Activated CD4-positive, CD25-positive, alpha-beta regulatory T cell treated with anti-CD3 and anti-CD28 coated beads, Interleukin-2, amount 50 U/mL, for 72 hours (primary cell): ENCODE measurements at regions not wholly inside any gene's neighbourhood (a gene's known extent, or its start where the extent isn't known, plus 50 kb on each side); places are given as distances from the start of the nearest gene placed in this dataset.

ENCODE experiments used
- DNase-seq: peaks from one replicate; pipeline ENCODE4 v3.0.0; 2021

DNA sequence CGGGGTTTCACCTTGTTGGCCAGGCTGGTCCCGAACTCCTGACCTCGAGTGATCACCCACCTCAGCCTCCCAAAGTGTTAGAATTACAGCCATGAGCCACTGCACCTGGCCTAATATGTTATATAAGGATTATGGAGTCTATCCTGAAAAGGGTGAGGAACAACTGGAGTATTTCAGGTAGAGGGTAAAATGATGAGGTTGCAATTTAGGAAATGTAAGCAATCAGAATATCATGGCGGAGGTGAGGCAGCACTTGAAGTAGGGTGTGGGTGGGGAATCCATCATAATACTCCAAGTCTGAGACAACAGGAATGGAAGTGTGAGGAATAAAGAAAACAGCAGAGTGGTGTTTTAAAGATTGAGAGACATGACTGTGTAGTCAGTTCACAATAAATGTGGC lies 582.2 kb downstream of the FGF9 start:
- DNase-seq = no peak

DNA sequence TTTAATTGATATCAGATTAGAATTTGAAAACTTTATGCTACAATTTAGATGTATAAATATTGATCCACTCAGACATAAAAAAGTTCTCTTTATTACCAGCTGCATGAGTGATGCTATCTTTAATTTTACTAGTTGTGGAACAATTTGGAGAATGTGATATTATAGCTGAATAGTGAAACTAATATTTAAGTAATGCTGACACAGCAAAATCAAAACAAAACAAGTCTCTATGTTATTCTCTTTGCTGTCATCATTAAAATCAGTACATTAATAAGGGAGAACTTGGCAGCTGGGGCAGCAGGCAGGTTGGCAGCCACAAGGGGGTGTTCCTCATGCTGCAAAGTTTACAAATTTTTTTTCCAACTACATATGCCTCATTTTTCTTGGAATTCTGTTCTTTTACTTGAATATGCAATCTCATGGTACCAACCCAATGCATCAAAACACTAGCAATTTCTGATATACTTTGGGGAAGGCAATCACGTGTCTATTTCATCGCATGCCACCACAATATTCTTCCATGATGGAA lies 585.3 kb downstream of the FGF9 start:
- DNase-seq = no peak

DNA sequence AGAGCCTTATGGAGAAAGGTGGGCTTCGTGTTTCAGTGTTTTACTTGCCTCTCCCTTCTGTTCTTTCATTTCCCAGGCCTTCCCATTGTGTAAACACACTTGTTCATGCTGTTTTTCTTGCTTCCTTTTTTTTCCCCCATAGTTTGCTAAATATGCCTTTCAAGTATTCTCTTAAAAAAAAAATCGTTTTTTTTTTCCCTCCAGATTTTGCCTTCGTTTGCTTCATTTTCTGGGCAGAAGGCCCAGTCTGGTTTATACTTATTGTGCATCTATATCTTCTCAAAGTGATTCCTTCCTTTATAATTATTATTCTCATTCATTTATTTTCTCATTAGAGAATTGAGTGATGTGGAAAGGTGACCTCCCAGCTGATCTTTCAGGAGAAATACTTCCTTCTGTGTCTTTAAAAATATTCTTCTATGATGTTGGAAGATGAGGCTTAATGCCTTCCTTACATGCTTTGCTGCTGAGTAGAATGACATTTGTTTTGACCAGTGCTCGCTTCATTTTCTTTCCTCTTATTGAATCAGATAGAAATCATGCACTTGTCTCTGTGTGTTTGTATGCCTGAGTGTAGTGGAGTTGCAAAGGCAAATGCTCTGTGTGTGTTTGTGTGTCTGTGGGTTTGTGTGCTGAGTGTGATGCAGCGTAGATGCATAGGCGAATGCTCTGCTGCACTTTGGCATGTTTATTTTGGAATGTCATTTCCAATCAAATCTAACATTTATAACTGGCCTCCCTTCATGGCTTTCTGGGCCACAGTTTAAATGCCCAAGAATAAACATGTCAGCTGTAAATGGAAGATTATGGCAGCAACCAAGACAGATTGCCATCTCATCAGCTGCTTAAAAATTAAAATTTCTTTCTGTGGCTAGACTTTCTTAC lies 591.4 kb downstream of the FGF9 start:
- DNase-seq = no peak

DNA sequence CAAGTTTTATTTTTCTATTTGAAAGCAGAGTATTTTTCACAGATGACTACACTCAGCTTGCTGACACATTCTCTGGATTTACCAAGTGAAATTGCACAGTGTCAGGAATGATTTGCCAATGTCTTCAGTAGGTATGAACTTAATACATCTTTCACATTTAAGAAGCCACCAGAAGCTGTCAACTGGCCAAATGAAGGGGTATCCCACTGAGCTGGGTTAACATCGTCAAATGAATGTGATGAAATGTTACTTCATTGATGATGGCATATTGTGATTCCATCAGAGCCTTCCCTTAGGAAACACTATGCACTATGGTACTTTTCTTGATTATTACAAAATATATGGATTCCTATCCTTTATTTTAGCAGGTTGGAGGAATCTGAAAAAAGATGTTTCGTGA lies 592.3 kb downstream of the FGF9 start:
- no peak for DNase-seq

DNA sequence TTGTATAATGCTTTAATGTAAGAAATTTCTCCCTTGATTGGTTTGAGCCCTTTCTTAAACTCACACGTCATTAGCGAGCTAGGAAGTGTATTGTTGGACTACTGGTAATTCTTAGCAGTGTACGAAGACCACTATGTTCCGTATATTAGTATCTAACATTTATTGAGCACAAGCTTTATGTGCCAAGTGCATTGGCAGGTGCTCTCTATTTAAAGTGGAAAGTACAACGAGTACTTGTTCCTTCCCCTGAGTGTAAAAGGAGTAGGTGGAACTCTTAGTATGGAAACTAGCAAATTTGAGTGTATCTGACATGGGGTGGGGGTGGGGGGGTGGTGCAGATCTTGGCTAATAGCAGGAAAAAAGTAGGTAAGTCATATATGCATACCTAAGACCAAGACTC lies 594.7 kb downstream of the FGF9 start:
- no peak for DNase-seq

DNA sequence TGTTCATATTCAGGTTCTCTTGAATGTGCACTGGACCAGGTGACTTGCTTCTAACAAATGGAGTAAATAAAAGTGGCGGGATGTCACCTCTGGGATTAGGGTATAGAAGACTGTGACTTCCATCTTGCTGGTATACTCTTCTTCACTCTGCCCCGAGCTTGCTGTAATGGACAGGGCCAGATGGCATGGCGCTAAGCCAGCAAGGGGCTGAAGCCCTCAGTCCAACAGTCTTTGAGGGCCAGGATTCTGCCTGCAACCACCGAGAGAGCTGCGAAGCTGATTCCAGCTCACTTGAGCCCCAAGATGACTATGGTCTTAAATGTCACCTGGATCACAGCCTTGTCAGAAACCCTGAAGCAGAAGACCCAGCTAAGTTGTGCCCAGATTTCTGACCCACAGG lies 600.0 kb downstream of the FGF9 start:
- no peak for DNase-seq

DNA sequence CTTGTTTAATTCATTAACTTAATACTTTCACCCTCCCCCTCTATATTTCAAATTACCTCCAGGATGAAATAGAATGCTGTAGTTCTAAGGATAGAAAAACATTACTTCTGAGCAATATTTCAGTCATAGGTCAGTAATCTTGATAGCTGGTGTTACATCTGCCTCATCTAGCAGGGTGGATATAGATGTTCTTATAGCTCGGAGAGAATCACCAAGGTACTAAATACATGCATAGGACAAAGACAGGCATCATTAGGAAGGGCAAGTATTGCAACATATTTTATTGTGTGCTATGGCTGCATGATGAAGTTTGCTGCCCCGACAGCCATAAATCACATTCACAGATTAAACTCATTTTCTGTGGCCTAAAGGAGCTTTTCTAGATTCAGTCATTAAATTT lies 601.0 kb downstream of the FGF9 start:
- no peak for DNase-seq

DNA sequence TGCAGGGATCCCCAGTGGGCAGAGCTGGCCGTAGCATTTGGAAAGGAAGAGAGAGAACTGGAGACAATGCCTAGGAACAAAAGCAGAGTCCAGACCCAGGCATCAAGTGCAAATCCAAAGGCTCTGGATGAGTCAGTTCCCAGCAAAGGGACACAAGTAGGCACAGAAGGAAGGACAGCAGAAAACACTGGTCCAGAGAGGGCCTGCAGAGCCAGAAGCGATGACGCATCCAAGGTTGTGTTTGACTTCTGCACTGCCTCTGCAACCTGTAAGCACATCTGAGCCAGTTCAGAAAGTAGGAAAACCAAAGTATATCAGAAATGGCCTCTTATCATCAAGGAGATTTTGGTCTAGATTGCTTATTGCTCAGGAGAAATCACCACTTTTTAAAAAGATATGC lies 604.5 kb downstream of the FGF9 start:
- DNase-seq = no peak

DNA sequence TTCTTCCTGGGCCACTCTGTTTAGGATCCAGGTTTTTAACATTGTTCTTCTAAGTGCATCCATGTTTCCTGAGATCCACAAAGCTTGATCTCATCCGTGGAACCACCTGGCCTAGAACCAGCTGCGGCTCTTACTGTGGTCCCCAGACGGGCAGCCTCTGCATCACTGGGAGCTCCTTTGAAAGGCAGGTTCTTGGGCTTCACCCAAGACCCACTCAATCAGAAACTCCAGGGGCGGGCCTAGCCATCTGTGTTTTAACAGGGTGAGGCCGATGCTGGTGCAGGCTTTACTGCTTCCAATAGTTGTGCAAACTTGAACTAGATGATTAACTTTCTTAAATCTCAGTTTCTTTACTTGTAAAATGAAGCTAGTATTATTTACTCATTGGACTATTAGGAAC lies 605.7 kb downstream of the FGF9 start:
- DNase-seq = no peak

DNA sequence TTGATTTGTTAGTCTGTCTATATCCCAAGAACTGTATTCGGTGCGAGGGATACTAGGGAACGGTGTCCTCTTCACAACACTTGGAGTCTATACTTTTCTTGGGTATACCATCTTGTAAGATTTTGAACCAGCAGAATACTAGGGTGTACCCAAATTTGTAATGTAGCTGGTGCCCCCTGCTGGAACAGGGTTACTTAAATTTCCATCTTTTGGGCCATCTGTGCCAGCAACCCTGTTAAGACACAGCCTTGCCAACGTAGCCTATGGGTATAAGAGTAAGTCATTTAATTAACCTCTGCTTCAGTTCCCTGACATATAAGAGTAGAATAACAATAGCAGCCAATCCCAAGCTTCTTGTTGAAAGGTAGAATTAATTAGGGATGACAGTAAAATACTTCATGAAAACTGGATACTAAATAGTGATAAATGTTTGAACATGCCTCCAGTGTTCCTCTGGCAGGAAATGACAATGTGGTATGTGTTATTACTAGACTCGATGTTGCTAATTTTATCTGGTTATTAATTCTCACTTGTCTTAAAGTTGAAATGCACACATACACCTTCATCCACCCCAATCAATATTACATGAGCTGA lies 607.6 kb downstream of the FGF9 start:
- peak; percentile 39 for DNase-seq

DNA sequence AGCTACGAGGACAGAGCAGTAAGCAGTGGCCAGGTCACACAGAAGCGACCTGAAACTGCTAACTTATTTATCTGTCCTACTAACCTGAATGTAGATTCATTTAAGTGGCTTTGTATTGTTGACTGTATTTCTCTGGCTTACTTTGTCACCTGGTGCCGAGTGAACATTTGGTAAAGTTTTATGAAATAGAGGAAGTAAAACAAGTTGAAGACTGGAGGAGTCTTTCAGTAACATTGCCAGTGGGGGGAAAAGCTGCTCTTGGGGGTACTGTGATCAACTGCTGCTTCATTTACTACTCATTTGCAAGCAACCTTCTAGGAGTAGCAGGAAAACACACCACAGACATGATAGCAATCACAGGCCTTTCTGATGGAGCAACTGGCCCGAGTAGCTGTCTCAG lies 615.0 kb downstream of the FGF9 start:
- no peak for DNase-seq

DNA sequence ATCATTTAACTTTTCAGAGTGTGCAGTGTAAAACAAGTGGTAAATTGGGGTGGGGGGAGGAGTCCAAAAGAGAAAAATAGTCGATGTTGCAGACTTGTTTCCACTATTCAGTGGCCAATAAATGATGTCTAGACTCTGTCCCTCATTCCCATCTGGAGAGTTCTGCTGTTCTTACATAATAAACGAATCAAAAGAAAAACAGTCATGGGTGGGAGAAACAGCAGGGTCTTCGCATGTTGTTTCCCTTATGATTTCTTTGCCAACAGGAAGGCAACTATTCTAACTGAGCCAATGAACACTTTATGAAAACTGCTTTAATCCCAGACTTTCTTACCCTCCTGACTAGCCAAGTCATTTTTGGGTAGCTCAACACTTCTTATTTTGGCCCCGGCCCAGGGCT lies 615.5 kb downstream of the FGF9 start:
- no peak for DNase-seq

DNA sequence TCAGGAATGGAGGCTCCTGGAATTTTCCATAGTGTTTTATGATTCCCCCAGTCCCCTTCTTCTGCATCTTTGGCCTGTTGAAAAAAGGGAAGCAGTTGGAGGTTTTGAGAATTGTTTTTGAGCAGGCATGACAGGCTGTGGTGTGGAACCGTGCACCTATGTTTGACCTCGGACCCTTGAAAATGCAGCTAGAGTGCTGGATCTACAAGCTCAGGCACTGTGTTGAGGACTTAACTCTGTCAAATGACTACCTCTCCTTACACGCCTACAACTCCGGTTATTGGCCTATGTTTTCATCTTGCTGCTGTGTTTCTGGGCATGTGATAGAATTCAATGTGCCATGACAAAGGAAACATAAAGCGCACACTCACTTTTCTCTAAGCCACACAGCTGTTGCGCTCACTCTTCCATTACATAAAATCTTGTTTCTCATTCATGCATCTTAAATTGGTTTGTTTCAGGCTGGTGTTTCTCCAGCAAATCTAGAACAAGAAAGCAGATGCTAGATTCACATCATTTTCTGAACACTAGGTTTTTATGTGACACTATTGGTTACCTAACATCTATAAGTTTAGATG lies 616.6 kb downstream of the FGF9 start:
- DNase-seq = no peak

DNA sequence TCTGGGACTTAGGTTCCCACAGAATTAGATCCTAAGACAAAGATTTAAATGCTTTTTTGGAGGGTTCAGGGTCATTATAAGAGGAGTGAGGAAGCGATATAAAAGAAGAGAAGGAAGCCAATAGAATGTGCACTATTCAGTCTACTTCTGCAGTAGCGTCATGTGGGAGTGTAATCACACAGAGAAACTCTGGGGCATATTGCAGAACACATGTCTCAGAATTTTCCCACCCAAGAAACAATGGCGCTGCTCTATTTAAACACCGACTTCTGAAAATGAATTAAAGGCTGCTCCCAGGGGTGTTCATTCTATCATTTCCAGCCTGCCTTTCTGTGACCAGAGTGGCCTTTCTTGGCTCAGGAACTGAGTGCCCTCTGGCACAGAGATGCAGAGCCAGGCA lies 617.6 kb downstream of the FGF9 start:
- DNase-seq = no peak

DNA sequence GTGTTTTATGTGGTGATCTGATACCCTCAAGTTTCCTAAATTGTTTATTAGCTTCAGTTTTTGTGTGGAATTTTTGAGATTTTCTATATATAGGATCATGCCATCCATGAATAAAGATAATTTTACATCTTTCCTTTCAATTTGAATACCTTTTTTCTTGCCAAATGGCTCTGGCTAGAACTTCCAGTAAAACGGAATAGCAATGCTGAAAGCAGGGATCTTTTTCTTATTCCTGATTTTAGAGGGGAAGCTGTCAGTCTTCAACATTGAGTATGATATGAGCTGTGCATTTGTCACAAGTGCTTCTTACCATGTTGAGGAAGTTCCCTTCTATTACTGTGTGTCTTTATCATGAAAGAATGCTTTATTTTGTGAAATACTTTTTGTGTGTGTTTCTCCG lies 618.8 kb downstream of the FGF9 start:
- DNase-seq = no peak

DNA sequence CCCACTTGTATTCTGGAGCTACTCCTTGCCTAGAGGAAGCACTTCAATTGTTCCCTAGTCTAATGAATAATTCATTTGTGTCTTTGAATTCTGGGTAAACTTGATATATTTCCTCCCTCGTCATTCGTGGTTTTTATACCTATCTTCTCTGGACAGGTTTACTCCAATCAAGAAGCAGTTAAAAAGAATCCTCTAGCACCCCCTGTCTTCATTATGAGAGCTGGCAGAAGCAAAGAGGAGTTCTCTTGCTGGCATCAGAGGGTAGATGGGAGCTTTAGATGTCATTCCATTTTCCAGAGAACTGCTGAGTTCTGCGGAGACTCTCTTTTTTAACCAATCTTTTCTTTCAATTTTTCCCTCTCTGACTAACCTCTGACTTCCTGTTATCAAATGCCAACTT lies 627.7 kb downstream of the FGF9 start:
- no peak for DNase-seq

DNA sequence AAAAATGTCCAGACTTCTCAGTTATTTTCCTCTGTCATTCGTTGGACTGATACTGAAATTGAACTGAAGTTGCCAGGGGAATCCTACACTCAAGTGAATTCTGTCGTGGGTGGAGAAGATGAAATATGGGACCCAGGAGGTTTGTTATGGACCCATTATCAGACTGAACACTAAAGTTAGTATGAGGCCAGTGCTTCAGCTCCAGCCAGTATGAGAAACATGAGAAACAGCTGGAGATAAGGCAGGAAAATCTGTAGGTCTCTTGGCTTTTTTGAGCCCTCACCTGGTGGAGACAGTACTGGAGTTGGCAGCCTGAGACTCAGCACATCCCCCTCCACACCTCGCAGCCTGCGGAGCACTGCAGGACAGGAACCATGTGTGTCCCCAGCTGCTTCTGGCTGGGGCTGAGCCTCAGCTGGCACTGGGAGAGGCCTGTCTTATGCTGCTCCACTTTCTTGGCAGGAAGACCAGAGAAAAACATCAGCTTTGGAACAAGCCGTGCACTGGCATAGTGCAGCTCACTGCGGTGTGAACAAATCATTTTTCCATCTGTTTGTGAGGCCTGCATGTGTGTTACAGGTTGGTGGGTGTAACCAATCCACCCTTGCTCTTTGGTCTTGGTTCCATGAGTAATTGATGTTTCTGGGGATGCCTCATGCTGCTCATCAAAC lies 641.0 kb downstream of the FGF9 start:
- DNase-seq = no peak

DNA sequence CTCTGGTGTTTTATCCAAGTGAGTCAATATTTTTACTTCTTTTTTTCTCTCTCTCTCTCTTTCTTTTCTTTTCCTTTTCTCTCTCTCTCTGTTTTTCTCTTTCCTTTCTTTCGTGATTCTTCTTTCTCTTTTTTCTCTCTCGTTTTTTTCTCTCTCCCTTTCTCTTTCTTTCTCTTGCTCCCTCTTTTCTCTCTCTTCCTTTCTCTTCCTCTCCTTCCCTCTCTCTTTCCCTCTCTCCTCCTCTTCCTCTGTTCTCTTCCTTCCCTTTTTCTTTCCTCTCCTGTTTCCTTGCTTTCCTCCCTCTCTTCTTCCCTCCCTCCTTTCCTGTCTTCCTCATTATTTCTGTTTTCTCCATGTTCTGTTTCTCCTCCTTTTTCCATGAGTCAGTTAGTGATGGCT lies 641.5 kb downstream of the FGF9 start:
- DNase-seq = no peak

DNA sequence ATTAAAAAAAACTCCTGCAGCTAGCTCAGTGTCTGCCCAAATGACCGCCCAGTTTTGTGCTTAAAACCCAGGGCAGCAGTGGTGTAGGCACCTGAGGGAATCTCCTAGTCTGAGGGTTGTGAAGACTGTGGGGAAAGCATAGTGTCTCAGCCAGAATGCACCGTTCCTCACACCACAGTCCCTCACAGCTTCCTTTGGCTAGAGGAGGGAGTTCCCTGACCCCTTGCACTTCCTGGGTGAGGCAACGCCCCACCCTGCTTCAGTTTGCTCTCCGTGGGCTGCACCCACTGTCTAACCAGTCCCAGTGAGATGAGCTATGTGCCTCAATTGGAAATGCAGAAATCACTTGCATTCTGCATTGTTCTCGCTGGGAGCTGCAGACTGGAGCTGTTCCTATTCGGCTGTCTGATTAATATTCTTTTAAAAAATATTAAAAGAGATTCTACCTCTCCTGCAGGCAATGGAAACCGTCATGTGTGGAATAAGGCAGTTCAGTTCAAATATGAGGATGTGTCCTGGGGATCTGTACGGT lies 645.7 kb downstream of the FGF9 start:
- no peak for DNase-seq

DNA sequence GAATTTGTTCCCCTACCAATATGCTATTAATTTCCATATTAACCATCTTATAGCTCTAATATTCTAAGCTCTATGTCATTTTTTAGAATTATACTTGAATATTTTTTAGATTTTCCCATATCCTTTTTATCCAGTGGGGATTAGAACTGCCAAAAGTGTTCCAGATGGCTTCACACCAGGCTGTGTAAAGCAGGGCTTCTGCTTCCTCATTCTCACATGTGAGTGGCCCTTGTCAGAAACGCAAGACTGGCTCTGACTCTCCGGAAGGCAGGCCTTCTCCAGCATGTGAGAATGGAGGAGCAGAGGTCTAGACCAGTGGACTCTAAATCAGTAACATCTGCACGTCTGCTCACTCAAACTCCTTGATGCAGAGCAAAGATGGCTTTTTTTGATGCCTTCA lies 650.1 kb downstream of the FGF9 start:
- no peak for DNase-seq

DNA sequence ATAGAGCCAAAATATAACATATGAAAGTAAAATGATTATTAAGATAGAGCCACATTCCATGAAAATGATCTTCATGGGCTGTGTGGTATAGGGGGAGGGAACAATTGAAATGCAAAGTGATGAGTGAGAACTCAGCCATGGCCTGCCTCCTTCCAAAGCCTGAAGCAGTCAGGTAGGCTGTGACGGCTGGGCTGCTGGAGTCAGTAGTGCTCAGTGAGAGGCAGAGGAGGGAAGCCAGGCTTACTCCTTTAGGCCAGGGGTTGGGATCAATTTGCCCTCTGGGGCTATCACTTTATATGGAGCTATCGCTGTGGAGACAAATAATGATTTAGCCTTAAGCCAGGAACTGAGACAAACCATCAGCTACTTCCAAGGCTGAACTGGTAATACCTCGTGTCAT lies 654.9 kb downstream of the FGF9 start:
- DNase-seq = no peak

DNA sequence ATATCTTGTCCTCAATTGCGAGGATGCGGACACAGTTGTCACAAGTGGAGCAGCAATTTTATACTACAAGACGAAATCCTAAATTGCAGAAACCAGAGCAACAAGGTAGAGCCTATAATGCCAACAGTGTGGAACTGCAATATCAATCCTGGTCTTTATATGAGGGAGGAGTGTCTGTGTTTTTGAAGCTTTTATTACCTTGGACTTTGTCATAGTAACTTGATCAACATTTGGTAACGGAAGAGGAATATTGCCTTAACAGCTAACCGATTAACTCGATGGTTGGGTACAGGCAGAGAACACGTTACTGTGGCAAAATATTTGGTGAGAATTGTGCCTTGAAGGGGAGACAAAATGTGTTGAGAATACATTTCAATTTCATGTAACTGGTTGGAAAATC lies 661.5 kb downstream of the FGF9 start:
- no peak for DNase-seq

DNA sequence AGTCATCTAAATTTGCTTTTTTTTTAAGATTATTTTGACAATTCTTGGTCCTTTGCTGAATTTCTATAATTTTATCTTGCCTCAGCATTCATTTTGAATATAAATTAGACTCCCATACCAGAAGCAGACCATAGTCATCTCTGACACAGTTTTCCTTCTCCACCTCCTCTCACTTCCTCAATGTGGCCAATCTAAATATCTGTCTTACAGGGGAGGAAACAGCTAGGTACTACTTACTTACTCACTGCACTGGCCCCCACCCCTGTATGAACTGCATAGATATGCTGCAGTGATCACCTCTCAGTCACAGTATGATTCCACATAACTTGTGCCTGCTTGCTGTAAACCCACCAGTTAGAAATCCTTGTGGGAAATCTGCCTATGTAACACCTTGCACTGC lies 665.6 kb downstream of the FGF9 start:
- DNase-seq = no peak
